Fibroblast of peridontal ligament (primary cell): ENCODE measurements at regions not wholly inside any gene's neighbourhood (a gene's known extent, or its start where the extent isn't known, plus 50 kb on each side); places are given as distances from the start of the nearest gene placed in this dataset.

Source experiments
- DNase-seq: peaks from one replicate; pipeline ENCODE4 v3.0.0-alpha.2; 2010; ENCODE audit errors: extremely low read depth

DNA sequence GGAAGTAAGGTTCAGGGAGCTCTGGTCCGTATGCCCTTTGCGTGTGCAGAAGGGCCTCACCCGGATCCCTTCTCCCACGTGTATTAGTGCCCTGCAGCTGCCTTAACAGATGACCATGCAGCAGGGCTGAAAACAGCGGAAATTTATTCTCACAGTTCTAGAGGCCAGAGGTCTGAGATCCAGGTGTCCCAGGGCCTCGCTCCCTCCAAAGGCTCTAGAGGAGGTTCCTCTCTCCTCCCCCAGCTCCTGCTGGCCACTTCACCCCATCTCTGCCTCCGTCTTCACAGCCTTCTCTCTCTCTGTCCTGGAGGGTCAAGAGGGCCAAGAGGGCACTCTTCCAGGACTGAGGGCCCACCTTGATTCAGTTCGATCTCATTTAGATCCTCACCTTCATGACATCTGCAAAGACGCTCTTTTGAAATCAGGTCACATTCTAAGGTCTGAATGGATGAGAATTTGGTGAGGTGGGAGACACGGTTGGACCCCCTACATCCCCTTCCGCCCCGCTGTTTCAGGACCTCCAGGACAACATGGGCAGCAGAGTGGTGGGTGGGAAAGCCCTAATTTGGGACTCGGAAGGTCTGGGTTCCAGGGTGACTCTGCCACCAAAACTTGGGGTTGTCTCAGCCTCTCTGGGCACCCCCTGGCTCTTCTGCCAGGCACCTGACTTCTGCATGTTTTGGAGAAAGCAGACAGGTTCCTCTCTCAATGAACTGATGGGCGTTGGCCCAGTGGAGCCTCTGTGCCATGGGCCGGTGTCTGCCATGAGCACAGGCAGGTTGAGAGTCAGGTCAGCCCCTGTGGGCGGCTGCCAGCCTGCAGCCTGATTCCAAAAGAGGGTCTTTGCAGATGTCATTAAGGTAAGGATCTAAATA lies 361.2 kb downstream of the SEC14L1 start:
- DNase-seq = no peak

DNA sequence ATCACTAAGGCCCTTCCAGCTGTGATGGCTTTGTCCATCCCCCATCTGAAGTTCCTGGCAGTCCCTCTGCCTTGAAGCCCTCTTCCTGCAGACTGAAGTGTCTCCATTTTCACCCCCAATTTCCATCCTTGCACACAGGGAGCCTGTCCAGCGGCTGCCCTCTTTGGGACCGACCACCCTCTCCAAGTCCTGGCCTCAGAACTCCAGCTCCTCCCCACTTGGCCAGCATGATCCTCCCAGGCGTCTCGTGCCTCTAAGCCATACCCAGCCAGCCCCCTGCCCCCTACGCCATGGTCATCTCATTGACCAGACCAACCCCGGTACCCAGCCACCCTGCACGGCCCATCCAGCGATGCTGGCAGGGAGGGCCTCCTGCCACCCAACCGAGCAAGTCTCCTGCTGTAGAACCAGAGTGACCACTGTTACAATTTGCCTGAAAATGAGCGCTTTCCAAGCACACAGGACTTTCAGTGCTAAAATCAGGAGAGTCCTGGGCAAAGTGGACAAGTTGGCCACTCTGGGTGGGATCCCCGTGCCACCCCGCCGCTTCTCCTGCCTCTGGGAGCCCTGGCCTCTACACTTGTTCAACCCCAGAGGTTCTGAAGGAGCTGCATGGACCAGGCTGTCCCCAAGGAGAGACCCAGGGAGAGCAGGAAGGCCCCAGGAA lies 362.0 kb downstream of the SEC14L1 start:
- DNase-seq = no peak

DNA sequence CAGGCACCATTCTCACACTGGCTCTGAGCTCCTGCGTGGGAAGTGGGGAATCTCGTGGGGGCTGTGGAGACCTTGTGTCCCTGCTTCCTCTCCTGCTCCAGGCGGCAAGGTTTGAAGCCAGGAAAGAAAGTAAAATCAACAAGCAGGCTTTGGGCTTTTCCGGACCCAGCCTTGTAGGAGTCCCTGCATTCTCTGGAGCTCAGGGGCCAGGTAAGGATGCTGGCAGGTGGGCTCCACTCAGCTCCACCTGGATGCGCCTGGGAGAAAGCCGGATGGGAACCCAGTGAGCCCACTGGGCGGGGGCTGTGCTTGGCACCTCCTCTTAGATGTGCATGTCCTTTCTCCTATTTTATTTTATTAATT lies 362.5 kb downstream of the SEC14L1 start:
- no peak for DNase-seq

DNA sequence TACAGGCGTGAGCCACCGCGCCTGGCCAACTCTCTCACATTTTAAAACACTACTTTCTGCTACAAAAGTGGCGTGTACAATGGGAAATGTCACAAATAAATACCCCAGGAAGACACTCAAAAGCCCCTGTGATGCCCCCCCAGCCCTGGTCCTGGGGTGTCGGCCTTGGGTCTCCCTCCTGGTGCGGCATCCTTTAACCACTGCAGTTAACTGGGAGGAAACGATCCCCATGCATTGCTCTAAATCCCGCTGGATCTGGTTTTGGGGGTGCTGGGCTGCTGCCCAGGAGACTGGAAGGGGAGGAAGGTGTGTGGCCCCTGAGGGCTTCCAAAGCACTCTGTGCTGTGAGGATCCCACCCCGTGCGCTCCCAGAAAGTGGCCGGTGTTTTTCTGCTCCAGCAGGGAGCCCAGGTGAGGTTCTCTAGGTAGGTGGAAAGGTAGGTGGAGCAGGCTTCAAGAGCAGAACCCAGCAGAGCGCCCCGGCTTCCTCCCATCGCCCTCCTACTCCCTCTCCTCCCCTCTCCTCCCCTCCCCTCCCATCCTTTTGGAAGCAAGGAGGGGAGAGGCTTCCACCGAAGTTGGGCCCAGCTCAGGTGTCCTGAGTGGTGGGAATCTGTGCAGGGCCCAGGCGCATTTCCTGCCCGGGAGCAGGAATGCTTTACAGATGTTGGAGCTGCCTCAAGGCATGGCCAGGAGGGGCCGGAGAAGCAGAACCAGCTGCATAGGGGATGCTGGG lies 363.3 kb downstream of the SEC14L1 start:
- no peak for DNase-seq

DNA sequence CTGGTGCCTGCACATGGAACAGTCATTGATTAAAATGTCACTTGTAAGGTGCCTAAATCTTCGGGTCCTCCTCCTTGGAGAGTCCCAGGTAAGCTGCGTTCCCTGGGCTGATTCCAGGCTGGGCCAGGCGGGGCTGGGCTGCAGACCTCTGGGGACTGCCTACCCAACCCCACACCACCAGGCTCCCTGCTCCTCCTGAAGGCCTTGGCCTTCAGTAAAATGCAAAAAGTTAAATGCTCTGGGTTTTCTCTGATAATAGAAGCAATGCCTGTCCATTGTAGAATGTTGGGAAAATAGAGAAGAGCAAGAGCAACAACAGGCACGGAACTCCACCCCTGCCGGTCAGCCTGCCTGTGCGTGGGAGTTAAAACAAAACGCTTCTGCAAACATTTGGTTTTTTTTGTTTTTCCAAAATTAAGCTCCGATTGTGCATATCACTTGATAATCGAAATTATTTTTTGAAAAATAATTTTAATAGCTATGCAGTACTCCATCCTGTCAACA lies 363.9 kb downstream of the SEC14L1 start:
- DNase-seq = no peak

DNA sequence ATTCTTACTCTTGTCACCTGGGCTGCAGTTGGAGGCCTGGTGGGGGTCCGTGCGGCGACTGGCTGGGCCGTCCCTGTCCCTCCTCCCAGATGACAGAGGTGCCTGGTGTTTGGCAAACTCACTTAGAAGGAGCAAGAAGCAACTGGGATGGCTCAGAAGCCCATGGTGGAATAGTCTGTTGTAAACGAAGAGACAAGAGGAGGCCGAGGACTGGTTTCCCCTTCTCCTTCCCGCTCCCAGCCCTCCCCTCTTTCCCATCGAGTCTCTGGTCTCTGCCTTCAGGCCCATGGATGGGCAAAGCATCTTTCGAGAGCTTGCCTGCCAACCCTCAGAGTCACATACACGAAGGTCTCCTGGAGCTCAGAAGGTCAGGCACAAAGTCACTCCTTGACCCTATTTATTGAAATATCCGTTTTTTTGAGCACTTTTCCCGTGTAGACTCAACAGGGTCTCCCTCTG lies 364.4 kb downstream of the SEC14L1 start:
- DNase-seq = no peak

DNA sequence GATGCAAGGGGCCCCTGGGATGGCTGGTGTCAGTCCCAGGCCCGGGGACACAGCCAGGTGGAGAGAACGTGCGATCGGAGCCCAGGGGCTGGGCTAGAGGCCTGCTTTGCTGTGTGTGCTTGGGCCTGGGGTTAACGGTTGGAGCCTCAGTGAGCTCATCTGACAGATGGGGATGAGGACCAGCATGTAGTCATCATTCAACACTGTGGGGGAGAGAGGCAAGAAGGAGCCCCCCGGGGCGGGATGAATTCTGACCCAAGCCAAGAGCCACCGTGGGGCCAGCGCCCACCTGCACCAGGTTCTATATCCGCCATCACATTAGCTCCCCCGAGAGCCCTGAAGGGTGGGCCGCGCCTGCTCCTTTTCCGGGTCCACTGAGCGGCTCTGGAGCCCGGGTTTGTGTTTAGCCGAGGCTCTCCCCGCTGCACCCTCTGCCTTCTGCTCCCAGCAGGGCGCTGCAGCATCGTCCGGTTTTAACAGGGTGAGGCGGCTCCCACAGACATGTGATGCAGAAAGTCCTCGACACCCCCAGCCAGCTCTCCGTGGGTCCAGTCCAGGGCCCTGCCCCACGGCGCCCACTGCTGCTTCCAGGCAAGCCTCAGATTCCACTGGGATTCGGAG lies 365.7 kb downstream of the SEC14L1 start:
- no peak for DNase-seq

DNA sequence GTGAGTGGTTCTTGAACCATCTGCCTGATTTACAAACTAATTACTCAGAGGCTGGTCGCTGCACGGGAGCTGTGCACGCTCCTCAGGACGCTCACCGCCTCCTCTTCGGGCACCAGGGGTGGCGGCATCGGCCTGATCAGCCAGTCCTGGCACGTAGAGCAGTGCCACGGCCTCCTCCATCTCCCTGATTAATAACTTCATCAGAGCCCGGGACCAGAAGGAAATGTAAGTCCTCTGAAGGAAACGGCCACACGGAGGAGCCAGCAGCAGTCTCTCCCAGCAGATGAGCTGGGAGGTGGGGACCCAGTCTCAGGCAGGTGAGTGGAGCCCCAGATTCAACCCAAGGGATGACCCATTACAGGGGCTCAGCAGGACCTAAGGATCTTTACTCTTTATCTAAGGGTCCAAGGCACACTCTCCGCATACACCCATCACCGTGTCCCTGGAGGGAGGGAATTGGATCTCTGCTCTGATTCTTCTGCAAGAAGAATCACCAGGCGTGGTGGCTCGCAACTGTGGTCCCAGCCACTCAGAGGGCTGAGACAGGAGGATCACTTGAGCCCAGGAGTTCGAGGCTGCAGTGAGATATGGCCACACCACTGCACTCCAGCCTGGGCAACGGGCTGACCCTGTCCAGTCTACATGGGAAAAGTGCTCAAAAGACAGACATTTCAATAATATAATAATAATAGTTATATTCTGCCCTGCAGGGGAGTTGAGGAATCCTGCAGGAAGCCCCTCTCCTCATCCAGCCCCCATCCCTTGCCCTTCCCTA lies 366.5 kb downstream of the SEC14L1 start:
- no peak for DNase-seq

DNA sequence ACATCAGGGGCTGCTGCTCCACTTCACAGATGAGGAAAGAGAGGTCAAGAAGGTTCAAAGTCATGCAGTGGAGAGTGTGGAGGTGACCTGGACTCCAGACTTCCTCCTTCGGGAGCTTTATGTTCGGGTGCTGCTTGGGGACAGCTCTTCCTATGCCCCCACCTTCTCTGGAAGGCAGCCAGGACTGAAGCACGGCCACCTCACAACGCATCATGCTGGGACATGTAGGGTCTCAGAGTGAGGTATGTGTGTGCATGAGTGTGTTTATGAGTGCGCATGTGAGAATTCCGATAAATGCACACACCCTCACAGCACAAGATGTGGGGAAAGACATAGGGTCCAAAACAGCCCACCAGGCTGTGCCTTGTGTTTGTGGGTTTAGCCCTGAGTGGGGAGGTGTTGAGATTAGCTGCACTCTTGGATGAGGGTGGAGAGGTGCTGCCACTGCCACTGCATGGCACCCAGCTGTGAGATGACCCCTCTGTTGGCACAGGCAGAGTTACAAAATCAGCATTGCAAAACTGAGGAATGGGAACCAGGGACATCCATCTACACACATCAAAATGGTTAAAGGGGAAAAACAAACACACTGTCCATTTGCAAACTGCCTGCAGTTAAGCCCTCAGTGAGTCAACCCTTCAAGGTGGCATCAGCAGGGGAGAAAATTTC lies 367.4 kb downstream of the SEC14L1 start:
- no peak for DNase-seq

DNA sequence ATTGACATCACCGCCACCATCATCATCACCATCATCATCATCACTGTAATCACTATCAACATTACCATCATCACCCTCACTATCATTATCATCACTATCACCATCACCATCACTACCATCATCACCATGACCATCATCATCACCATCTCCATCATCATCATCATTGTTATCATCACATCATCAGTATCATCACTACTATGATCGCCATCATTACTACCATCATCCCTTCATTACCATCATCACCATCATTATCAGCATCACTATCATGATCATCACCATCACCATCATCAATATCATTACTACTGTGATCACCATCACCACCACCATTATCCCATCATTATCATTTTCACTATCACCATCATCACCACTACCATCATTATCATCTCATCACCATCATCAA lies 368.3 kb downstream of the SEC14L1 start:
- no peak for DNase-seq

DNA sequence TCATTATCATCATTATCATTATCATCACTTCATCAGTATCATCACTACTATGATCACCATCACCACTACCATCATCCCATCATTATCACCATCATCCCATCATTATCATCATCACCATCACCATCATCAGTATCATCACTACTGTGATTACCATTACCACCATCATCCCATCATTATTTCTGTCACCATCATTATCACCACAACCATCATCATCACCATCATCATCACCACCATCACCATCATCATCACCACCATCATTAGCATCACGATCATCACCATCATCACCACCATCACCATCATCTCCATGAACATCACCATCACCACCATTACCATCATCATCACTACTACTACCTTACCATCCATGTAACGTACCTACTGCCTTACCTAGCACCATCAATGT lies 368.8 kb downstream of the SEC14L1 start:
- no peak for DNase-seq

DNA sequence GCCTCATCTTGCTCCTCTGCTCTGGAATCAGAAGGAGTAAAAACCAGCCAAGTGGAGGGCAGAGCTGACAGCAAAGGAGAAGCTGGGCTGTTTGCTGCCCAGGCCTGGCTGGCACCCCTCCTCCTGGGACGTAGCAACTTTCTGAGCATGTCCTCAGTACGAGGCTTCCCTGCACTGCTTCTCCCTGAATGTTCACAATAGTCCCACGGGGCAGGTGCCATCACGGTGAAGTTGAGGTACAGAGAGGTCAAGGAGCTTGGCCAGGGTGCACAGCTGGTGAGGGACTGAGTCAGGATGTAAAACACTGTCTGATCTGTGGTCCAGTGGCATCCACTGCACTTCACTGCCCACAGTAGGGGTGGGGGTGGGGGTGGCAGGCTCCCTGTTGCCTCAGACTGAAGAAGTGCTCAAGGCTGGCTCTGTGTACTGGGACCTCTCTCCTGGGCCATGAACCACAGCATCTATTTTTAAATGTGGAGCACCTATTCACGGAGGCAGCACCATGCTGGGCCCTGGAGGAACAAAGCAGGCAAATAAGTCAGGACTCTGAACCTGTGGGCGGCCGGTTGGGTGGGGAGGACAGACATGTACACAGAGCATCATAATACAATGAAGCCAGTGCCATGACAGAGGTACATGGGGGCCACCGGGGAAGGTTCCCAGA lies 369.5 kb downstream of the SEC14L1 start:
- no peak for DNase-seq

DNA sequence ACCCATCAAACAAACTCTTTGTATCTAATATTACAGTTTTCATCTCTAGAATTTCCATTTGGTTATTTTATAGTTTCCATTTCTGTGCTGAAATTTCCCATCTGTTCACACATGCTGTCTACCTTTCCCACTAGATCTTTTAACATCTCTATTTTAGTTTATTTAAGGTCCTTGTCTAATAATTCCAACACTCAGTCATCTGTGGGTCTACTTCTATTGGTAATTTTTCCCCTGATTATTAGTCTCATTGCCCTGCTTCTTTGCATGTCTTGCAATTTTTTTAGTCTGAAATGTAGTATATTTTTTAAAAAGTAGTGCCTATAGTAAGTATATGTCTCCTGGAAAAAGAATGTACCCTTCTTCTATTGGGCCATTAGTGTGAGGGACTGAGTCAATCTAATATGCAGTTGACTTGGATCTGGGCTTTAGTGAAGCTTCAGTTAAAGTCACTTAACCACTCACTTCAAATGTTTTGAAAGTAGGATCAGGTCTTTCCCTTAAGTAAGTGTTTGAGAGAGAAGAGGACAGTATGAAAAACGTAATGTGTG lies 370.8 kb downstream of the SEC14L1 start:
- no peak for DNase-seq

DNA sequence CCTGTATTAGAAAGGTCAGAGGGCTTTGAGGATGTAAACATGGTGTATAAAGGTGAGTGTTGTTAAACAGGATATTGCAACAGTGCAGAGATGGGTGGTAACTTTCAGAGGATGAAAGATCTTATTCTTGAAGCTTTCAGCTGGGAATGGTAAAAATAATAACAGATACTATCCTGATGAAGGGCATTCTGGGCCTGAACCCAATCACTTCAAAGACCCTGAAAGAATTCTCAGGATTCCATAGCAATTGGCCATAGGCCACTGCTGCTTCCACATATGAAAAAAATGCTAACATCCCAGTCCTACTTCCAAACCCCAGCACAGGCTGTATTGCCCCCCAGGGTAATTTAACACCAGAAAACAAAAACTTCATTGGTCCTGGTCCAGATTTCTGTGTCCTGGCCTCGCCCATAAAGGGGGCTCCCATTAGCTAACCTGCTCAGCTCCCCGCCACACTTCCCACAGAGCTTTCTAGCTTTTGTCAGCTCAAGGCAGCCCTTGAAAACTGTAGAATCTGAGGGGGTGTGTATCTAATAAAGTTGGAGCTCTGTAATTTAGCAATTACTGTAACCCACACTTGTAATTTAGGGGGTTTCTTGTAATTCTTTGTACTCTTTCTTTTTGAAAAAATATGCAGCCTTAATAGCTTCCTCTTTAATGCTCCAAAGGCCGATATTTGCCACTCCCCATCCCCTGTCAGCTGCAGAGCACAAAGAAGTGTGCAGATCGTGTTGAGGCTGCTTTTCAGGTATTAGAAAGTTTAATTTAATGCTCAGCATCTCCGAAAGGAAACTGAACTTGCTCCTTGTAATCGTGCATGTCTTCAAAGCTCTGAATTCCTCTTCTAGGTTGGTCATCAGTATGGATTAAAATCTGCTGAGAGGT lies 371.5 kb downstream of the SEC14L1 start:
- no peak for DNase-seq

DNA sequence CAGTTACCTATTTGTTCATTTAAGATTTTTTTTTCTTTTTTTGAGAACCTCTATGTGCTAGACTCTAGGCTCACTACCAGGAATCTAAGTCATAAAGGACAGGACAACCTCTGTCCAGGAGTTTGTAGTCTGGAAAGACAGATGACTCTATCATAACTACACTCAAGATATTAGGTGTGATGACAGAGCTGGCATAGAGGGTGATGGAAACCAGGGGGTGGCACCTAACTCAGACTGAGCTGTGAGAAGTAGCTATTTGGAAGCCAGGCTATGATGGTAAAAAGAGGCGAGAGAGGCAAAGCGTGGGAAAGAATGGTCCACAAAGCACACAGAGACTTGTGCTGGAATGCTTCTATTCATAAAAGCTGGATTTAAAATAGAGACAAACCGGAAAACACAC lies 372.3 kb downstream of the SEC14L1 start:
- DNase-seq = no peak

DNA sequence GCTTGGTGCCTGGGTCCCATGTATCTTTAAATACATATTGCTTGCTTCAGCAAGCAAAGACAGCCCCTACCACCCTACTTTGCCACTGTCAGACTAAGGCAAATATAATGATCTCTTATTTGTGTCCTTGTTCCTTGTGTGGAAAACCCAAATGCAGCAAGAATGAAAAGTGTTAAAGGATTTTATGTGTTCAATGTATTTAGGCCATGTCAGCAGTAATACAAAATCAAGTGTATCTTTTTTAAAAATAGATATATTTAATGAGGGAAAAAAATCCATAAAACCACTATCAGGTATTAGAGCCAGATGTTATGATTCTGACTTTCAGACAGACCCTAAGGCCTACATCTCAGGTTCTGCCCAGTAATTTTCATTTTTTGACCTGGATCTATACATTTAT lies 374.5 kb downstream of the SEC14L1 start:
- DNase-seq = no peak

DNA sequence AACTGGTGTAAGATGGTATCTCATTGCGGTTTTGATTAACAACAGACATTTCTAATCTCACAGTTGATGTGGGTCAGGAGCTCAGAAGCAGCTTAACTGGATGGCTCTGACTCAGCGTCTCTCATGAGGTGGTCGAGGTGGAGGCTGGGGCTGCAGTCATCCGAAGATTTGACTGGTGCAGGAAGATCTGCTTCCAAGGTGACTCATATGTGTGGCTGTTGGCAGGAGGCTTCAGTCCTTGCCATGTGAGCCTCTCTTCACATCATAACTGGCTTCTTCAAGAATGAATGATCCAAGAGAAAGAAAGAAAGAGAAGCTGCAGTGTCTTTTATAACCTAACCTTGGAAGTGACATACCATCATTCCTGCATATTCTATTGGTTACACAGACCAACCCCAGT lies 376.1 kb downstream of the SEC14L1 start:
- DNase-seq = peak; percentile 56

DNA sequence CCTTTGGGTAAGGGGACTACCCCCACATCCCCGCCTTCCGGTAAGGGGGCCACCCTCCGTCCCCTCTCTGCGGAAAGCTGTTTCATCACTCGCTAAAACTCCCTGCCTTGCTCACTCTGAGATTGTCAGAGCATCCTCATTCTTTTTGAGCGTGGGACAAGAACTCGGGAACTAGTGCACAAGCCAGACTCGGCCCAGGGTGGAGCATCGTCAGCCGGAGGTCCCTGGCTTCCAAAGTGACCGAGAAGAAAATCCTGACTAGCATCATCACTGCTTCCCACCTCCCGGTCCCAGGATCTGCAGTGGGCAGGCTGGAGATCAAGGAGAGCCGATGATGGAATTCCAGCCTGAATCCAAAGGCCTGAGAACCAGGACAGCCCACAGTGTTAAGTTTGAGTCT lies 380.3 kb downstream of the SEC14L1 start:
- no peak for DNase-seq

DNA sequence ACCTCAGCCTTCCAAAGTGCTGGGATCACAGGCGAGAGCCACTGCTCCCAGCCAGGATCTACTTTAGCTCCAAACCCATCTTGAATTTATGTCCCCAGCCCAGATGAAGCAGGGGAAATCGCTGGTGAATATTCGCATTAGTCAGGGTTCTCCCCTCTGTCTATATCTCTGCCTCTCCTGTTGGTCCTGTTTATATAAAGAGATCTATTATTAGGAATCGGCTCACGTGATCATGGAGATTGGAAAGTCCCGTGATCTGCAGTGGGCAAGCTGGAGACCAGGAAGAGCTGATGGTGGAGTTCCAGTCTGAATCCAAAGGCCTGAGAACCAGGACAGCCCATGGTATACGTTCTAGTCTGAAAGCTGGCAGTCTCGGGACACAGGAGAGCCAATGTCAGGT lies 382.8 kb downstream of the SEC14L1 start:
- no peak for DNase-seq
